ENCODE measurements at regions not wholly inside any gene's neighbourhood (a gene's known extent, or its start where the extent isn't known, plus 50 kb on each side); places are given as distances from the start of the nearest gene placed in this dataset.

- H3K9me3 Mint-ChIP-seq, result no peaks in the 10 kb centered on the region
- no peak overlapping the region for H3K4me3 Mint-ChIP-seq
- Histone ChIP-seq H4K8ac (replicated peaks; ENCODE audit: insufficient read length, low read depth, low read length) (no peak overlapping the region), H2BK12ac (ENCODE audit: insufficient read length, low read depth, low read length) (no peak overlapping the region), H2BK5ac (ENCODE audit: insufficient read length, low read length) (no peak overlapping the region), H3K4me1 (ENCODE audit: insufficient read depth, low read length) (no peaks in the 10 kb centered on the region), H3K79me1 (ENCODE audit: insufficient read depth, low read depth, low read length, poor library complexity, severe bottlenecking) (no peaks in the 10 kb centered on the region), H4K20me1 (ENCODE audit: control insufficient read depth, insufficient read depth, insufficient read length) (no peaks in the 10 kb centered on the region), H3K56ac (ENCODE audit: insufficient read length, low read depth, low read length) (no peak overlapping the region), H3K23me2 (ENCODE audit: insufficient read length, low read depth, low read length, poor library complexity, severe bottlenecking) (no peaks in the 10 kb centered on the region), H2BK120ac (ENCODE audit: low read depth, low read length, poor library complexity, severe bottlenecking) (no peak overlapping the region), H3K27ac (ENCODE audit: insufficient read length, low read depth, low read length) (no peak overlapping the region), H3K18ac (ENCODE audit: insufficient read length, low read depth, low read length) (no peak overlapping the region), H2AK5ac (ENCODE audit: insufficient read length, low read length) (no peak overlapping the region), H3K9me3 (ENCODE audit: control insufficient read depth, low read depth, low read length) (no peaks in the 10 kb centered on the region), H3K4me2 (ENCODE audit: insufficient read depth, insufficient read length, low read length) (no peak overlapping the region), H2AFZ (ENCODE audit: low read length) (no peak overlapping the region), H4K91ac (ENCODE audit: insufficient read length, low read depth, low read length) (no peak overlapping the region), H2BK15ac (ENCODE audit: low read depth, low read length) (no peak overlapping the region), H3K14ac (ENCODE audit: insufficient read depth, low read length) (no peak overlapping the region), H2BK20ac (ENCODE audit: low read depth, low read length, poor library complexity, severe bottlenecking) (no peak overlapping the region), H3K27me3 (ENCODE audit: insufficient read depth, low read length) (no peaks in the 10 kb centered on the region), H3T11ph (ENCODE audit: low read length) (no peak overlapping the region), H3K79me2 (ENCODE audit: insufficient read depth, low read length) (no peaks in the 10 kb centered on the region), H3K23ac (ENCODE audit: insufficient read length, low read depth, low read length) (no peak overlapping the region), H3K4ac (ENCODE audit: low read depth, low read length) (no peak overlapping the region), H4K5ac (ENCODE audit: insufficient read length, low read depth, low read length) (no peak overlapping the region), H3K9ac (ENCODE audit: extremely low read depth, insufficient read length, low read length) (no peak overlapping the region)
- H3K27me3 Mint-ChIP-seq (ENCODE audit: low read depth), result no peaks in the 10 kb centered on the region
- no CpG with 5 or more reads among the region's 3 CpGs for WGBS (ENCODE audit: extremely low coverage, insufficient read length, low lambda C conversion rate)
- no peak overlapping the region for H3K27ac Mint-ChIP-seq
- no peak for DNase-seq
- peaks cover 0 to 2% of the 10 kb centered on the region in 2 experiments; a peak in 2 of 4 replicates for H3K4me1 Mint-ChIP-seq
- TF ChIP-seq CTCF (conservative IDR thresholded peaks at IDR 0.05), result no peak
- H3K36me3 Mint-ChIP-seq (ENCODE audit: insufficient read depth in 1 of 3, low read depth in 3 of 3), result no peaks in the 10 kb centered on the region
These were observed 99.5 kb upstream of the ZBTB20 start for GRCh38 chr3:115246461-115247020.

All from H9 (cell line).